ENCODE measurements at regions not wholly inside any gene's neighbourhood (a gene's known extent, or its start where the extent isn't known, plus 50 kb on each side); places are given as distances from the start of the nearest gene placed in this dataset.

DNA sequence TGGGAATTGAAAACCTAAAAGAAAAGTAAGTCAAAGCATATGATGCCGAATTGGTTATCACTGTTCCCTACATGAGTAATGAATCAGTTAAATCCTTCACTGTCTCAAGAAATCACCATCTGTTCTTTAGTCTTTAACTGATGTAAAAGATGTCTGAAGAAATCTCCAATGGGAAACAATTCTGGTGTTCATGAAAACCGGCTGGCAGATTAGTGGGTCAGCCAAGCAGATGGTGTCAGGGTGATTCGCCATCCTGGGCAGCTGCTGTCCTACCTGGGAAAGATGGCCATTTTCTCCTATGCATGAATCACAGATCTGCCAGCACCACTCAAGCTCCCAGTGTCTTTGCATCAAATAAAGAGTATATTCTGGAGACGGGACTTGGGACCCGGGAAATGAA is 925.2 kb upstream of the GHITM start:
- H3K36me3 ChIP-seq (ENCODE audit: insufficient read depth, low read length) = no peaks in the 10 kb centered on the region
- H3K9me3 ChIP-seq (ENCODE audit: insufficient read depth, low read depth, low read length) = no peaks in the 10 kb centered on the region
- Mint-ChIP-seq H3K27me3 (ENCODE audit: low read depth, unreplicated experiment) (no peaks in the 10 kb centered on the region), H3K36me3 (ENCODE audit: low read depth, unreplicated experiment) (no peaks in the 10 kb centered on the region), H3K9me3 (ENCODE audit: unreplicated experiment) (no peaks in the 10 kb centered on the region), H3K4me1 (ENCODE audit: low read depth, unreplicated experiment) (peaks cover 20% of the 10 kb centered on the region), H3K4me3 (ENCODE audit: unreplicated experiment) (no peak overlapping the region), H3K27ac (ENCODE audit: unreplicated experiment) (no peak overlapping the region)
- no peaks in the 10 kb centered on the region for H4K20me1 ChIP-seq (ENCODE audit: insufficient read depth, low read length)
- no peak overlapping the region for H3K27ac ChIP-seq (ENCODE audit: low read depth, low read length)
- H3K27me3 ChIP-seq (ENCODE audit: insufficient read depth, low read length) = no peaks in the 10 kb centered on the region
- TF ChIP-seq EZH2 (IDR thresholded peaks at IDR 0.05; ENCODE audit: insufficient read depth, low read length) = no peak
- peak; percentile 22 for DNase-seq (ENCODE audit: low read depth)
- H3K4me1 ChIP-seq (ENCODE audit: insufficient read depth, low read length) = peaks cover 10% of the 10 kb centered on the region
- H2AFZ ChIP-seq (ENCODE audit: low read depth, low read length) = no peak overlapping the region
- no peak overlapping the region for H3K4me2 ChIP-seq (ENCODE audit: low read length)
- no peaks in the 10 kb centered on the region for H3K79me2 ChIP-seq (ENCODE audit: insufficient read depth, low read length)
- FAIRE-seq = no peak
- no peak overlapping the region for H3K4me3 ChIP-seq (ENCODE audit: insufficient read depth, low read depth, low read length)
- H3K9ac ChIP-seq (ENCODE audit: low read length) = no peak overlapping the region

DNA sequence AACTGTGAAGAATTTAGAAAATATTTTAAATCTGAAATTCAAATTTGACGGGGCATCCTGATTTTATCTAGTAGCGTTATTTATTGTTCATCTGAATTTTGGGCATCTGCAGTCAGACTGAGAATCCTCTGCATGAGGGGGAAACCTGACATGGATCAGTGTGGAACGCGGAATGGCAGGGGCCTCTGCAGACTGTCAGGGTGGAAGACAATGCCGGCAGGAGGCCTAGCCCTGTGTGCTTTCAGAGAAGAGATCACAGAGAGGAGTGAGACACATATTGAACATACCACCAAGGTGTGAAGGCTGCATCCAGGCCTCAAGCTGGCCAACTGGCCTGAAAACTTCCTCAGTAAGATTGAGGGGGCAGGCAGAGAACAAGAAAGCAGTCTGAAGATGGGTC is 921.1 kb upstream of the GHITM start:
- Histone ChIP-seq H3K9ac (ENCODE audit: low read length) (no peak overlapping the region), H3K79me2 (ENCODE audit: insufficient read depth, low read length) (no peaks in the 10 kb centered on the region), H3K27ac (ENCODE audit: low read depth, low read length) (no peak overlapping the region), H3K36me3 (ENCODE audit: insufficient read depth, low read length) (no peaks in the 10 kb centered on the region), H2AFZ (ENCODE audit: low read depth, low read length) (no peak overlapping the region), H3K9me3 (ENCODE audit: insufficient read depth, low read depth, low read length) (no peaks in the 10 kb centered on the region), H3K4me2 (ENCODE audit: low read length) (no peak overlapping the region), H3K4me1 (ENCODE audit: insufficient read depth, low read length) (no peaks in the 10 kb centered on the region), H3K27me3 (ENCODE audit: insufficient read depth, low read length) (no peaks in the 10 kb centered on the region), H4K20me1 (ENCODE audit: insufficient read depth, low read length) (no peaks in the 10 kb centered on the region), H3K4me3 (ENCODE audit: insufficient read depth, low read depth, low read length) (no peak overlapping the region)
- H3K4me1 Mint-ChIP-seq (ENCODE audit: low read depth, unreplicated experiment) = peaks cover 5% of the 10 kb centered on the region
- no peaks in the 10 kb centered on the region for H3K27me3 Mint-ChIP-seq (ENCODE audit: low read depth, unreplicated experiment)
- H3K4me3 Mint-ChIP-seq (ENCODE audit: unreplicated experiment) = no peak overlapping the region
- DNase-seq (ENCODE audit: low read depth) (no peak), FAIRE-seq (no peak)
- no peak overlapping the region for H3K27ac Mint-ChIP-seq (ENCODE audit: unreplicated experiment)
- H3K9me3 Mint-ChIP-seq (ENCODE audit: unreplicated experiment) = no peaks in the 10 kb centered on the region
- no peak for TF ChIP-seq EZH2 (IDR thresholded peaks at IDR 0.05; ENCODE audit: insufficient read depth, low read length)
- TF ChIP-seq, protein P1, sequence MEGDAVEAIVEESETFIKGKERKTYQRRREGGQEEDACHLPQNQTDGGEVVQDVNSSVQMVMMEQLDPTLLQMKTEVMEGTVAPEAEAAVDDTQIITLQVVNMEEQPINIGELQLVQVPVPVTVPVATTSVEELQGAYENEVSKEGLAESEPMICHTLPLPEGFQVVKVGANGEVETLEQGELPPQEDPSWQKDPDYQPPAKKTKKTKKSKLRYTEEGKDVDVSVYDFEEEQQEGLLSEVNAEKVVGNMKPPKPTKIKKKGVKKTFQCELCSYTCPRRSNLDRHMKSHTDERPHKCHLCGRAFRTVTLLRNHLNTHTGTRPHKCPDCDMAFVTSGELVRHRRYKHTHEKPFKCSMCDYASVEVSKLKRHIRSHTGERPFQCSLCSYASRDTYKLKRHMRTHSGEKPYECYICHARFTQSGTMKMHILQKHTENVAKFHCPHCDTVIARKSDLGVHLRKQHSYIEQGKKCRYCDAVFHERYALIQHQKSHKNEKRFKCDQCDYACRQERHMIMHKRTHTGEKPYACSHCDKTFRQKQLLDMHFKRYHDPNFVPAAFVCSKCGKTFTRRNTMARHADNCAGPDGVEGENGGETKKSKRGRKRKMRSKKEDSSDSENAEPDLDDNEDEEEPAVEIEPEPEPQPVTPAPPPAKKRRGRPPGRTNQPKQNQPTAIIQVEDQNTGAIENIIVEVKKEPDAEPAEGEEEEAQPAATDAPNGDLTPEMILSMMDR (IDR thresholded peaks at IDR 0.05; ENCODE audit: insufficient read depth, low read depth, low read length) = no peak
- H3K36me3 Mint-ChIP-seq (ENCODE audit: low read depth, unreplicated experiment) = no peaks in the 10 kb centered on the region

DNA sequence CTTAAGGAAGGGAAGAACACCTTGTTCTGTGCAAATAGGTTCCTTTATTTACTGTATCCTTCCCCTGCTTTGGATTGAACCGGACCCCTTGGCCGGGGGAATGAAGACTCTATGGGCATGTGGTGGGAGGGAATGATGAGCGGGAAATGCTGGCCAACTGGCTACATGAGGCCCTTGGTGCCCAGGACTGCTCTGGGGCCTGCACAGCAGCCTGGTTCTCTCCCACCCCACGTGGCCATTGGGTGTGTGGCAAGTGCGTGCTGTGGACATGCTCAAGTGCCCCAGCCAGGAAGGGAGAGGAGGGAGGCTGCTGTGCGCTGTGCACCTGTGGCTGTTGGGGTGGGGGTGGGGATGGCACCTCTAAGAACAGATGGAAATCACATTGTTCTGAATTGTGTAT is 917.0 kb upstream of the GHITM start:
- Mint-ChIP-seq H3K9me3 (ENCODE audit: unreplicated experiment) (no peaks in the 10 kb centered on the region), H3K27ac (ENCODE audit: unreplicated experiment) (no peak overlapping the region), H3K4me3 (ENCODE audit: unreplicated experiment) (no peak overlapping the region), H3K27me3 (ENCODE audit: low read depth, unreplicated experiment) (no peaks in the 10 kb centered on the region), H3K36me3 (ENCODE audit: low read depth, unreplicated experiment) (no peaks in the 10 kb centered on the region), H3K4me1 (ENCODE audit: low read depth, unreplicated experiment) (no peaks in the 10 kb centered on the region)
- Histone ChIP-seq H3K4me3 (ENCODE audit: insufficient read depth, low read depth, low read length) (no peak overlapping the region), H2AFZ (ENCODE audit: low read depth, low read length) (no peak overlapping the region), H3K27ac (ENCODE audit: low read depth, low read length) (no peak overlapping the region), H3K36me3 (ENCODE audit: insufficient read depth, low read length) (no peaks in the 10 kb centered on the region), H4K20me1 (ENCODE audit: insufficient read depth, low read length) (no peaks in the 10 kb centered on the region), H3K79me2 (ENCODE audit: insufficient read depth, low read length) (no peaks in the 10 kb centered on the region), H3K9me3 (ENCODE audit: insufficient read depth, low read depth, low read length) (no peaks in the 10 kb centered on the region), H3K27me3 (ENCODE audit: insufficient read depth, low read length) (no peaks in the 10 kb centered on the region), H3K4me2 (ENCODE audit: low read length) (no peak overlapping the region), H3K9ac (ENCODE audit: low read length) (no peak overlapping the region), H3K4me1 (ENCODE audit: insufficient read depth, low read length) (no peaks in the 10 kb centered on the region)
- FAIRE-seq (no peak), DNase-seq (ENCODE audit: low read depth) (no peak)
- no peak for TF ChIP-seq EZH2 (IDR thresholded peaks at IDR 0.05; ENCODE audit: insufficient read depth, low read length)
- TF ChIP-seq, protein P1 (IDR thresholded peaks at IDR 0.05; ENCODE audit: insufficient read depth, low read depth, low read length) = no peak
